GM21526 (cell line): ENCODE measurements at regions not wholly inside any gene's neighbourhood (a gene's known extent, or its start where the extent isn't known, plus 50 kb on each side); places are given as distances from the start of the nearest gene placed in this dataset.
A peak's percentile ranks its signal among the peaks of the same experiment; 100 is the strongest.
"Not testable (repeated sequence)": the region's sequence is repeated elsewhere in the genome, so short reads cannot be mapped to it uniquely, and the experiment has no call there.

Experiments
- ATAC-seq: cut with Tn5 transposase; IDR thresholded peaks from one replicate; pipeline ENCODE4 v1.9.1; 2021; ENCODE audit warnings: moderate library complexity; ENCODE audit not compliant: unreplicated experiment, low FRiP score

GRCh38 chrX:81348388-81348787 lies 146.5 kb downstream of the SH3BGRL start:
- no peak for ATAC-seq

- no peak for ATAC-seq
Measured at GRCh38 chrX:81354954-81355353, 153.1 kb downstream of the SH3BGRL start.

GRCh38 chrX:81355436-81355835 lies 153.5 kb downstream of the SH3BGRL start:
- ATAC-seq = no peak

GRCh38 chrX:81367291-81367690 lies 165.4 kb downstream of the SH3BGRL start:
- ATAC-seq = no peak

GRCh38 chrX:81377329-81377728 lies 175.4 kb downstream of the SH3BGRL start:
- no peak for ATAC-seq

- ATAC-seq = no peak
Measured at GRCh38 chrX:81378560-81378959, 176.7 kb downstream of the SH3BGRL start.

GRCh38 chrX:81390237-81390636 lies 188.3 kb downstream of the SH3BGRL start:
- peak; percentile 81 for ATAC-seq

GRCh38 chrX:81392396-81392795 lies 190.5 kb downstream of the SH3BGRL start:
- no peak for ATAC-seq

- no peak for ATAC-seq
Measured at GRCh38 chrX:81405781-81406180, 203.9 kb downstream of the SH3BGRL start.

GRCh38 chrX:81411517-81411916 lies 209.6 kb downstream of the SH3BGRL start:
- ATAC-seq = no peak

- ATAC-seq = no peak
Measured at GRCh38 chrX:81412428-81412827, 210.5 kb downstream of the SH3BGRL start.

- ATAC-seq = not testable (repeated sequence)
Measured at GRCh38 chrX:81412857-81413256, 211.0 kb downstream of the SH3BGRL start.

GRCh38 chrX:81414630-81415029 lies 212.7 kb downstream of the SH3BGRL start:
- ATAC-seq = no peak
